ENCODE measurements at regions not wholly inside any gene's neighbourhood (a gene's known extent, or its start where the extent isn't known, plus 50 kb on each side); places are given as distances from the start of the nearest gene placed in this dataset.

GRCh38 chr2:12083081-12083581 lies 336.7 kb downstream of the LPIN1 start:
- Mint-ChIP-seq H3K36me3 (ENCODE audit: insufficient read depth in 2 of 2) (no peaks in the 10 kb centered on the region), H3K27ac (no peak overlapping the region), H3K27me3 (ENCODE audit: low read depth) (no peaks in the 10 kb centered on the region), H3K9me3 (no peaks in the 10 kb centered on the region), H3K4me1 (ENCODE audit: low read depth) (peaks cover 19% of the 10 kb centered on the region), H3K4me3 (no peak overlapping the region)
- no peak for ATAC-seq (replicated peaks in 1 of 2)
- DNase-seq = no peak

GRCh38 chr2:12083713-12084419 lies 337.4 kb downstream of the LPIN1 start:
- Mint-ChIP-seq H3K9me3 (no peaks in the 10 kb centered on the region), H3K4me3 (no peak overlapping the region), H3K27me3 (ENCODE audit: low read depth) (peaks cover under 1% of the 10 kb centered on the region), H3K4me1 (ENCODE audit: low read depth) (peaks cover 19% of the 10 kb centered on the region), H3K27ac (no peak overlapping the region), H3K36me3 (ENCODE audit: insufficient read depth in 2 of 2) (no peaks in the 10 kb centered on the region)
- DNase-seq = no peak
- ATAC-seq (replicated peaks in 1 of 2) = no peak

GRCh38 chr2:12087175-12087574 lies 340.7 kb downstream of the LPIN1 start:
- DNase-seq = no peak
- H3K36me3 Mint-ChIP-seq (ENCODE audit: insufficient read depth in 2 of 2) = no peaks in the 10 kb centered on the region
- peaks cover 4% of the 10 kb centered on the region for H3K4me1 Mint-ChIP-seq (ENCODE audit: low read depth)
- ATAC-seq (replicated peaks in 1 of 2) = no peak
- H3K27me3 Mint-ChIP-seq (ENCODE audit: low read depth) = peaks cover 10% of the 10 kb centered on the region
- H3K9me3 Mint-ChIP-seq = no peaks in the 10 kb centered on the region
- no peak overlapping the region for H3K27ac Mint-ChIP-seq
- no peak overlapping the region for H3K4me3 Mint-ChIP-seq

GRCh38 chr2:12087671-12088380 lies 341.4 kb downstream of the LPIN1 start:
- H3K4me1 Mint-ChIP-seq (ENCODE audit: low read depth) = peaks cover 4% of the 10 kb centered on the region
- H3K36me3 Mint-ChIP-seq (ENCODE audit: insufficient read depth in 2 of 2) = no peaks in the 10 kb centered on the region
- no peak overlapping the region for H3K4me3 Mint-ChIP-seq
- H3K9me3 Mint-ChIP-seq = no peaks in the 10 kb centered on the region
- no peak for ATAC-seq (replicated peaks in 1 of 2)
- H3K27me3 Mint-ChIP-seq (ENCODE audit: low read depth) = peaks cover 10% of the 10 kb centered on the region
- H3K27ac Mint-ChIP-seq = no peak overlapping the region
- no peak for DNase-seq

- H3K36me3 Mint-ChIP-seq (ENCODE audit: insufficient read depth in 2 of 2) = no peaks in the 10 kb centered on the region
- peaks cover 10% of the 10 kb centered on the region for H3K27me3 Mint-ChIP-seq (ENCODE audit: low read depth)
- DNase-seq (no peak), ATAC-seq (replicated peaks in 1 of 2) (no peak)
- no peaks in the 10 kb centered on the region for H3K4me1 Mint-ChIP-seq (ENCODE audit: low read depth)
- no peak overlapping the region for H3K27ac Mint-ChIP-seq
- no peaks in the 10 kb centered on the region for H3K9me3 Mint-ChIP-seq
- H3K4me3 Mint-ChIP-seq = no peak overlapping the region
These were observed 342.6 kb downstream of the LPIN1 start for GRCh38 chr2:12089001-12089400.

- Mint-ChIP-seq H3K36me3 (ENCODE audit: insufficient read depth in 2 of 2) (peaks cover 0 to 1% of the 10 kb centered on the region in 2 donors), H3K27me3 (ENCODE audit: low read depth) (peaks cover 15% of the 10 kb centered on the region), H3K27ac (no peak overlapping the region), H3K4me1 (ENCODE audit: low read depth) (no peaks in the 10 kb centered on the region), H3K4me3 (no peak overlapping the region), H3K9me3 (peaks cover 0 to 2% of the 10 kb centered on the region in 2 donors)
- ATAC-seq (replicated peaks in 1 of 2) (no peak), DNase-seq (no peak)
These were observed 343.1 kb downstream of the LPIN1 start for GRCh38 chr2:12089496-12089895.

- no peak overlapping the region for H3K27ac Mint-ChIP-seq
- H3K9me3 Mint-ChIP-seq = peaks cover 0 to 2% of the 10 kb centered on the region in 2 donors
- H3K27me3 Mint-ChIP-seq (ENCODE audit: low read depth) = peaks cover 16% of the 10 kb centered on the region
- H3K4me1 Mint-ChIP-seq (ENCODE audit: low read depth) = no peaks in the 10 kb centered on the region
- ATAC-seq (replicated peaks in 1 of 2) (no peak), DNase-seq (no peak)
- H3K4me3 Mint-ChIP-seq = no peak overlapping the region
- H3K36me3 Mint-ChIP-seq (ENCODE audit: insufficient read depth in 2 of 2) = peaks cover 0 to 1% of the 10 kb centered on the region in 2 donors
These were observed 343.6 kb downstream of the LPIN1 start for GRCh38 chr2:12090072-12090471.

GRCh38 chr2:12090590-12090989 lies 344.2 kb downstream of the LPIN1 start:
- no peak for DNase-seq
- no peak overlapping the region for H3K27ac Mint-ChIP-seq
- H3K4me3 Mint-ChIP-seq = no peak overlapping the region
- peaks cover 0 to 2% of the 10 kb centered on the region in 2 donors for H3K9me3 Mint-ChIP-seq
- H3K27me3 Mint-ChIP-seq (ENCODE audit: low read depth) = peaks cover 16% of the 10 kb centered on the region
- H3K4me1 Mint-ChIP-seq (ENCODE audit: low read depth) = no peaks in the 10 kb centered on the region
- peaks cover 0 to 1% of the 10 kb centered on the region in 2 donors for H3K36me3 Mint-ChIP-seq (ENCODE audit: insufficient read depth in 2 of 2)
- no peak for ATAC-seq (replicated peaks in 1 of 2)

- peaks cover 0 to 1% of the 10 kb centered on the region in 2 donors for H3K36me3 Mint-ChIP-seq (ENCODE audit: insufficient read depth in 2 of 2)
- no peaks in the 10 kb centered on the region for H3K4me1 Mint-ChIP-seq (ENCODE audit: low read depth)
- no peak overlapping the region for H3K27ac Mint-ChIP-seq
- H3K27me3 Mint-ChIP-seq (ENCODE audit: low read depth) = peaks cover 16% of the 10 kb centered on the region
- peaks cover 0 to 2% of the 10 kb centered on the region in 2 donors for H3K9me3 Mint-ChIP-seq
- no peak overlapping the region for H3K4me3 Mint-ChIP-seq
- ATAC-seq (replicated peaks in 1 of 2) = no peak
- DNase-seq = no peak
These were observed 344.9 kb downstream of the LPIN1 start for GRCh38 chr2:12091201-12091806.

- DNase-seq (no peak), ATAC-seq (replicated peaks in 1 of 2) (no peak)
- H3K4me3 Mint-ChIP-seq = no peak overlapping the region
- peaks cover 12% of the 10 kb centered on the region for H3K27me3 Mint-ChIP-seq (ENCODE audit: low read depth)
- H3K4me1 Mint-ChIP-seq (ENCODE audit: low read depth) = no peaks in the 10 kb centered on the region
- no peak overlapping the region for H3K27ac Mint-ChIP-seq
- peaks cover 0 to 1% of the 10 kb centered on the region in 2 donors for H3K36me3 Mint-ChIP-seq (ENCODE audit: insufficient read depth in 2 of 2)
- peaks cover 0 to 2% of the 10 kb centered on the region in 2 donors for H3K9me3 Mint-ChIP-seq
These were observed 347.7 kb downstream of the LPIN1 start for GRCh38 chr2:12094134-12094533.

GRCh38 chr2:12096051-12096787 lies 349.8 kb downstream of the LPIN1 start:
- Mint-ChIP-seq H3K36me3 (ENCODE audit: insufficient read depth in 2 of 2) (peaks cover 0 to 1% of the 10 kb centered on the region in 2 donors), H3K27ac (no peak overlapping the region), H3K9me3 (peaks cover 0 to 2% of the 10 kb centered on the region in 2 donors), H3K27me3 (ENCODE audit: low read depth) (peaks cover 6% of the 10 kb centered on the region), H3K4me3 (no peak overlapping the region), H3K4me1 (ENCODE audit: low read depth) (no peaks in the 10 kb centered on the region)
- ATAC-seq (replicated peaks in 1 of 2) = no peak
- DNase-seq = no peak

- H3K4me1 Mint-ChIP-seq (ENCODE audit: low read depth) = no peaks in the 10 kb centered on the region
- H3K27me3 Mint-ChIP-seq (ENCODE audit: low read depth) = peaks cover 6% of the 10 kb centered on the region
- H3K4me3 Mint-ChIP-seq = no peak overlapping the region
- peaks cover 0 to 1% of the 10 kb centered on the region in 2 donors for H3K36me3 Mint-ChIP-seq (ENCODE audit: insufficient read depth in 2 of 2)
- H3K9me3 Mint-ChIP-seq = peaks cover 0 to 2% of the 10 kb centered on the region in 2 donors
- H3K27ac Mint-ChIP-seq = no peak overlapping the region
- DNase-seq (no peak), ATAC-seq (replicated peaks in 1 of 2) (no peak)
These were observed 350.5 kb downstream of the LPIN1 start for GRCh38 chr2:12096788-12097449.
